ENCODE measurements at regions not wholly inside any gene's neighbourhood (a gene's known extent, or its start where the extent isn't known, plus 50 kb on each side); places are given as distances from the start of the nearest gene placed in this dataset.

DNA sequence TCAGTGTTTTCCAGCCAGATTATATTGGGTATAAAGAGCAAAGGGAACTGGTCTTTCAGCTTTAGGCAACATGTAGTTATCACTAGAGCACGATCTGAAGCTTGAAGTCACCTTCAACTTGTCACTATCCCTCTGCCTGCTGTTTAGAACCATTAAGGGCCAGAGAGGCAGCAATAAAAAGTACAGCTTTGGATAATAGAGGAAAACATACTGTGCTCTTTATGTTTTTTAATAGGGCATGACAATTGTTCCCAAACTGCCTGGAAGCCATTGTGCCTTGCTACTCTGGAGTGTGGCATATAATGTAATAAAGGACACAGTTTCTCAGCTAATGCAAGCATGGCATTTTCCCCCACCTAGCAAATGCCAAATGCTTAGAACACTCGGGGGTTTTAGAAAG is 1912.0 kb upstream of the RAG2 start:
- Histone ChIP-seq H3K4me1 (ENCODE audit: insufficient read depth, low read length, poor library complexity, severe bottlenecking) (no peaks in the 10 kb centered on the region), H3K27ac (ENCODE audit: low read depth, low read length, poor library complexity, severe bottlenecking) (no peak overlapping the region), H3K9me3 (ENCODE audit: low read length) (no peaks in the 10 kb centered on the region), H3K79me2 (ENCODE audit: insufficient read depth, low read depth, low read length) (no peaks in the 10 kb centered on the region), H3K4me2 (ENCODE audit: low read length) (no peak overlapping the region), H3K4me3 (ENCODE audit: low read depth, low read length, poor library complexity, severe bottlenecking) (no peak overlapping the region), H3K36me3 (ENCODE audit: insufficient read depth, low read length) (no peaks in the 10 kb centered on the region), H4K20me1 (ENCODE audit: insufficient read depth, low read length) (no peaks in the 10 kb centered on the region), H3K9me2 (ENCODE audit: insufficient read depth, low read length) (no peaks in the 10 kb centered on the region), H2AFZ (ENCODE audit: low read length) (no peak overlapping the region)
- ChIA-PET CTCF (ENCODE audit: unreplicated experiment) (no interaction called here), POLR2A (no interaction called here)
- no peak for TF ChIP-seq EZH2phosphoT487 (IDR thresholded peaks at IDR 0.05; ENCODE audit: borderline replicate concordance, low read depth, low read length)
- TF ChIP-seq, protein P1, sequence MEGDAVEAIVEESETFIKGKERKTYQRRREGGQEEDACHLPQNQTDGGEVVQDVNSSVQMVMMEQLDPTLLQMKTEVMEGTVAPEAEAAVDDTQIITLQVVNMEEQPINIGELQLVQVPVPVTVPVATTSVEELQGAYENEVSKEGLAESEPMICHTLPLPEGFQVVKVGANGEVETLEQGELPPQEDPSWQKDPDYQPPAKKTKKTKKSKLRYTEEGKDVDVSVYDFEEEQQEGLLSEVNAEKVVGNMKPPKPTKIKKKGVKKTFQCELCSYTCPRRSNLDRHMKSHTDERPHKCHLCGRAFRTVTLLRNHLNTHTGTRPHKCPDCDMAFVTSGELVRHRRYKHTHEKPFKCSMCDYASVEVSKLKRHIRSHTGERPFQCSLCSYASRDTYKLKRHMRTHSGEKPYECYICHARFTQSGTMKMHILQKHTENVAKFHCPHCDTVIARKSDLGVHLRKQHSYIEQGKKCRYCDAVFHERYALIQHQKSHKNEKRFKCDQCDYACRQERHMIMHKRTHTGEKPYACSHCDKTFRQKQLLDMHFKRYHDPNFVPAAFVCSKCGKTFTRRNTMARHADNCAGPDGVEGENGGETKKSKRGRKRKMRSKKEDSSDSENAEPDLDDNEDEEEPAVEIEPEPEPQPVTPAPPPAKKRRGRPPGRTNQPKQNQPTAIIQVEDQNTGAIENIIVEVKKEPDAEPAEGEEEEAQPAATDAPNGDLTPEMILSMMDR (conservative IDR thresholded peaks at IDR 0.05; ENCODE audit: low read length): no peak
- no peak for DNase-seq (ENCODE audit: low spot score)
- BruUV-seq (replicated peaks): no TSS peak
- intact Hi-C loops (cut with micrococcal nuclease; ENCODE audit: unreplicated experiment): no loop called here

DNA sequence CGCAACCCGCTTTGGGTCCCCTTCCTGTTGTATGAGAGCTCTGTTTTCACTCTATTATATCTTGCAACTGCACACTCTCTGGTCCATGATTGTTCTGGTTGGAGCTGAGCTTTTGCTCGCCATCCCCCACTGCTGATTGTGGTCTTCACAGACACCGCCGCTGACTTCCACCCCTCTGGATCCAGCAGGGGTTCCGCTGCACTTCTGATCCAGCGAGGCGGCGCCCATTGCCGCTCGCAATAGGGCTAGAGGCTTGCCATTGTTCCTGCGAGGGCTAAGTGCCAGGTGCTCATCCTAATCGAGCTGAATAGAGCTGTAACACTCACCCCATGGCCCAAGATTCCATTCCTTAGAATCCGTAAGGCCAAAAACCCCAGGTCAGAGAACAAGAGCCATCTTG is 1905.8 kb upstream of the RAG2 start:
- no TSS peak for BruUV-seq (replicated peaks)
- no peaks in the 10 kb centered on the region for H3K4me1 ChIP-seq (ENCODE audit: insufficient read depth, low read length, poor library complexity, severe bottlenecking)
- ChIA-PET CTCF (ENCODE audit: unreplicated experiment) (no interaction called here), POLR2A (no interaction called here)
- H2AFZ ChIP-seq (ENCODE audit: low read length): no peak overlapping the region
- no peak for TF ChIP-seq EZH2phosphoT487 (IDR thresholded peaks at IDR 0.05; ENCODE audit: borderline replicate concordance, low read depth, low read length)
- TF ChIP-seq, protein P1 (conservative IDR thresholded peaks at IDR 0.05; ENCODE audit: low read length): no peak
- H3K9me3 ChIP-seq (ENCODE audit: low read length): 0 out of 2 replicates have a peak, but pooled peaks cover 4% of the 10 kb centered on the region
- no peaks in the 10 kb centered on the region for H3K36me3 ChIP-seq (ENCODE audit: insufficient read depth, low read length)
- H3K79me2 ChIP-seq (ENCODE audit: insufficient read depth, low read depth, low read length): no peaks in the 10 kb centered on the region
- no peak overlapping the region for H3K27ac ChIP-seq (ENCODE audit: low read depth, low read length, poor library complexity, severe bottlenecking)
- DNase-seq (ENCODE audit: low spot score): no peak
- H3K4me2 ChIP-seq (ENCODE audit: low read length): no peak overlapping the region
- no peak overlapping the region for H3K4me3 ChIP-seq (ENCODE audit: low read depth, low read length, poor library complexity, severe bottlenecking)
- no peaks in the 10 kb centered on the region for H3K9me2 ChIP-seq (ENCODE audit: insufficient read depth, low read length)
- no peaks in the 10 kb centered on the region for H4K20me1 ChIP-seq (ENCODE audit: insufficient read depth, low read length)
- intact Hi-C loops (cut with micrococcal nuclease; ENCODE audit: unreplicated experiment): no loop called here

DNA sequence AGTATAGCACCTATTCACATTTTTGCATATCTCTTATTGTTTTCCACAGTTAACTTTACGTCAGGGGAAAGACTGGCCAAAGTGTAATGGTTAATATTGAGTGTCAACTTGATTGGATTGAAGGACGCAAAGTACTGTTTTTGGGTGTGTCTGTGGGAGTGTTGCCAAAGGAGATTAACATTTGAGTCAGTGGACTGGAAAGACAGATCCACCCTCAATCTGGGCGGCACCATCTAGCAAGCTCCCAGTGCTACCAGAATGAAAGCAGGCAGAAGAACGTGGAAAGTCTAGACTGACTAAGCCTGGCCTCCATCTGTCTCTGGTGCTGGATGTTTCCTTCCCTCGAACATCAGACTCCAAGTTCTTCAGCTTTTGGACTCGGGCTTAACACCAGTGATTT is 1900.7 kb upstream of the RAG2 start:
- POLR2A ChIA-PET: no interaction called here
- no TSS peak for BruUV-seq (replicated peaks)
- no peaks in the 10 kb centered on the region for H3K9me2 ChIP-seq (ENCODE audit: insufficient read depth, low read length)
- H3K9me3 ChIP-seq (ENCODE audit: low read length): 0 out of 2 replicates have a peak, but pooled peaks cover 4% of the 10 kb centered on the region
- H3K79me2 ChIP-seq (ENCODE audit: insufficient read depth, low read depth, low read length): no peaks in the 10 kb centered on the region
- intact Hi-C loops (cut with micrococcal nuclease; ENCODE audit: unreplicated experiment): no loop called here
- TF ChIP-seq EZH2phosphoT487 (IDR thresholded peaks at IDR 0.05; ENCODE audit: borderline replicate concordance, low read depth, low read length): no peak
- TF ChIP-seq, protein P1 (conservative IDR thresholded peaks at IDR 0.05; ENCODE audit: low read length): no peak
- no peaks in the 10 kb centered on the region for H4K20me1 ChIP-seq (ENCODE audit: insufficient read depth, low read length)
- H3K27ac ChIP-seq (ENCODE audit: low read depth, low read length, poor library complexity, severe bottlenecking): no peak overlapping the region
- H3K4me3 ChIP-seq (ENCODE audit: low read depth, low read length, poor library complexity, severe bottlenecking): no peak overlapping the region
- H2AFZ ChIP-seq (ENCODE audit: low read length): no peak overlapping the region
- CTCF ChIA-PET (ENCODE audit: unreplicated experiment): no interaction called here
- H3K4me2 ChIP-seq (ENCODE audit: low read length): no peak overlapping the region
- DNase-seq (ENCODE audit: low spot score): no peak
- no peaks in the 10 kb centered on the region for H3K4me1 ChIP-seq (ENCODE audit: insufficient read depth, low read length, poor library complexity, severe bottlenecking)
- H3K36me3 ChIP-seq (ENCODE audit: insufficient read depth, low read length): no peaks in the 10 kb centered on the region

Data from OCI-LY7 (cell line).